ENCODE measurements at regions not wholly inside any gene's neighbourhood (a gene's known extent, or its start where the extent isn't known, plus 50 kb on each side); places are given as distances from the start of the nearest gene placed in this dataset.

GRCh38 chr4:100823066-100823992 lies 305.5 kb upstream of the EMCN start:
- TF ChIP-seq CTCF (conservative IDR thresholded peaks at IDR 0.05) (no peak), EZH2 (IDR thresholded peaks at IDR 0.05; ENCODE audit: low read depth) (no peak)
